HG03558 (cell line): ENCODE measurements at regions not wholly inside any gene's neighbourhood (a gene's known extent, or its start where the extent isn't known, plus 50 kb on each side); places are given as distances from the start of the nearest gene placed in this dataset.

Source experiments
- ATAC-seq: cut with Tn5 transposase; IDR thresholded peaks from one replicate; pipeline ENCODE4 v1.9.1; 2021; ENCODE audit warnings: moderate number of reproducible peaks; ENCODE audit not compliant: unreplicated experiment; ENCODE audit errors: extremely low read depth

DNA sequence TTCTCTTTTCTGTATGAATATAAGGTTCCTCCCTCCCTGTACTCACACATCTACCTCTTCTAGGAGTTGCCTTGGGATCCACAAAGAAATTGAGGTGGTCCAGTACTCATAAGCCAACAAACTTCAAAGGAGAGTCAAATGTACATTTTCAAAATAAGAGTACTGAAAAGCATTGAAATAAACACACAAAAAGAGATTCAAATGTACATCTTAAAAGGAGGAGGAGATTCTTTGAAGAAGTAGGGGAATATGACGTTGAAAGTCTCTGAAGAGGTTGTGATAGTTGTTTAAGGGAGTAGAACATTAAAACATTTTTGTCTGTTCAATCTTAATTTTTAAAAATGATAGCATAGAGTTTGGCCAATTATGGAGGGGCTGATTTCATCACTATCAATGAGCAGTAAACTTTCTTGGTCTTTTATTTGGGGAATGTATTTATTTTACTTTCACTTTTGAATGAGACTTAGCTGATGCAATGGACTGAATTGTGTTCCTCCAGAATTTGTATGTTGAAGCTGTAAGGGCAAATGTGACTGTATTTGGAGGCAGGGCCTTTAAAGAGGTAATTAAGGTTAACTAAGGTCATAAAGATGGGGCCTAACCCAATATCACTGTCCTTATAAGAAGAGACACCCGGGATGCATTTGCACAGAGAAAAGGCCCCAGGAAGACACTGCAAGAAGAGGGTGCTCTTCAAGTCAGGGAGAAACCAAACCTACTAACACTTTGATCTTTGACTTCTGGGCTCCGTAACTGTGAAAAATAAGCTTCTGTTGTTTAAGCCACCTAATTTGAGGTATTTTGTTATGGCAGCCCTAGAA lies 226.3 kb upstream of the PGRMC2 start:
- ATAC-seq: no peak

DNA sequence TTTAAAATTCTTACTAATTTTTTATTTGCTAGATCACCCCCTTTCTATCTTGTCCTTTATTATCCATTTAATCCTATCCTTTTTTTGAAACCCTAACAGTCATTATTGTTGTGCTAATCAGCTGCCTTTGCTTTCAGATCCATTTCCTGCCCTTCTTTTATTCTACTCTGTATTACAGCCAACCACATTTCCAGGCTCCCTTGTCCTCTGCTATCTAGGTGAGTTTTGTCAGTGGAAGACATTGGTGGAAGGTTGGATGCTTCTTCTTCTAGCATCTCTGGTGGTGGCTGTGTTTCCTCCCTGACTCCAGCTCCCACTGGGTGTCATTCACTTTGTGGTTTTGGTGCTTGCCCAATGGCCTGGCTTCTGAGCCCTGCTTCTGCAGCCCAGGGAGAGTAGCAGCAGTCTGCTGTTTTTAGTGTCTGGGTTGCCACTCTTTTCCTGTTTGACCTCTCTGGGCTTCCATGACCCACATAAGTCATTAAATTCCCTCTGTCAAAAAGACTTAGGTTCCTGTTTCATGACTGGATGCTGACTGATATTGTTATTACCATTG lies 225.2 kb upstream of the PGRMC2 start:
- ATAC-seq: no peak

DNA sequence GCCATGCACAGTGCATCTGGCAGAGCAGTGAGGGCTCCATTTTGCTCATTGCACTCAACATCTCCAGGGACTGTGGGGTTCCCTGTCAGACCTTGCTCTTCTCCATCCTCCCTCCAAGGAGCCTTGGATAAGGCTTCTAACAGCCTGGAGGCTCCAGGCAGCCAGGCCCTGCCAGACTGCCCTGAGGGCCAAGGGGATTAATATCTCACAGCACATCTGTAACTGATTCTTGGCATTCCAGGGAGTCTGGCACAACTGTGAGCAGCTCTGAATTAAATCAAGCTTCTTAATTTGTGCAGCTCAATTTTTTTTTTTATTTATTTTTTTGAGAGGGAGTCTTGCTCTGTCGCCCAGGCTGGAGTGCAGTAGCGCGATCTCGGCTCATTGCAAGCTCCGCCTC lies 224.5 kb upstream of the PGRMC2 start:
- ATAC-seq: no peak

GRCh38 chr4:128510850-128511249 lies 223.2 kb upstream of the PGRMC2 start:
- no peak for ATAC-seq

DNA sequence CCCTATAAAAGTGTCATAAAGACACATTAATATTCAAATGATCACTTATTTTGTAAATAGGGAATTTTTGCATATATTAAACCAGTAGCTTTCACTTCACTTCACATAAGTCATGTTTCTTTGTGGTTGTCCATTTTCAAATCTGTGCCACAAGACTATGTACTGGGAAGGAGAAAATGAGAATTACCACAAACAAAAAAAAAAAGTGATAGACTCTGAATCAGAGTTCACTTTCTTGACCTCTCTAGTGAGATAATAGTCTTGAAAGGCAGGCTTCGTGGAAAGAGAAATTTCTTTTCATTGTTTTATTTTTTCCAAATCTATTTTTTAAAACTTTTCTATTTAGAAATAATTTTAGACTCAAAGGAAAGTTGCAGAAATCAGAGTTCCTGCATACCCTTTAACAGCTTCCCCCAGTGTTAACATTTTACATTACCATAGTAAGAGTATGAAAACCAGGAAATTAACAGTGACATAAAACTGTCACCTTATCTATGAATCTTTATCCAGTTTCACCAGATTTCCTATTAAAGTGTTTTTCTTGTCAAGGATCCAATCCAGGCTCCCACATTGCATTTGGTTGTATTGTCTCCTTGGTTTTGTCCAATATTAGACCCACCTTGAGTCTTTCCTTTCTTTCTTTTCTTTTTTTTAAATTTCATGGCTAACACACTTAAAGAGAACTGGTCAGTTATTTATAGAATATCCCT lies 215.4 kb upstream of the PGRMC2 start:
- ATAC-seq: no peak

GRCh38 chr4:128501239-128501638 lies 213.6 kb upstream of the PGRMC2 start:
- no peak for ATAC-seq

- no peak for ATAC-seq
Observed at GRCh38 chr4:128488055-128488705, 200.6 kb upstream of the PGRMC2 start.

DNA sequence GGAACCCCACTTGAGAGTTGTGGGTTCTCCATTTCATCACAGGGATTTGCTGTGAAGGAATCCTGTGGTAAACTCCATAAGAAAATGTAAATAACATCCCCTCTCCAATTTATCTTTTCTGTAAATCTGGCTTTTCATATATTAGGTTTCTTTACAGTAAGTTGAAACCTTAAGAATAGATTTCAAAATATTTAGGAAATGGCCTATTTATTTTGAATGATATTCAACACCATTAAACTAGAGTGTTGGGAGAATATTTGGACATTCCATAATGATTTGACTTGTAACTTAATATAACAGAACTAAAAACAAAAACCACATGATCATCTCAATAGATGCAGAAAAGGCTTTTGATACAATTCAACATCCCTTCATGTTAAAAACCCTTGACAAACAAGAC lies 197.3 kb upstream of the PGRMC2 start:
- no peak for ATAC-seq

DNA sequence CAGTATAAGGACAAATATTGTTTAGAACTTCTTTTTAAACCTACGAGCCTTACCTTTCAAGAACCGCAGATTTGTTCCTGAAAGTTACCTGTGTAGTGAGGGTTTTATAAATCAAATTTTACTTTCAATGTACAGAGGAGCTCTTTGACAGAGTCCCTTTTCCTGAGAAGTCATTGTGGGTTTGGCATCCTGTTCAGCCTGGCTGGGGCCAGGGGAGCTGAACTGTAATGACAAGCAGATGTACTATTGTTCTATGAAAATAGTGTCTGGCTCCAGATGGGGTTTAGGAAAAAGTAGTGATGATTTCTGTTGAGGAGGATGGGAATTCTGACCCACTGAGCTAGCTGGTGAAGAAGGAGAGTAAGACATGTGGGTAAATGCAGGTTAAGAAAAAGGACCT lies 196.2 kb upstream of the PGRMC2 start:
- no peak for ATAC-seq

DNA sequence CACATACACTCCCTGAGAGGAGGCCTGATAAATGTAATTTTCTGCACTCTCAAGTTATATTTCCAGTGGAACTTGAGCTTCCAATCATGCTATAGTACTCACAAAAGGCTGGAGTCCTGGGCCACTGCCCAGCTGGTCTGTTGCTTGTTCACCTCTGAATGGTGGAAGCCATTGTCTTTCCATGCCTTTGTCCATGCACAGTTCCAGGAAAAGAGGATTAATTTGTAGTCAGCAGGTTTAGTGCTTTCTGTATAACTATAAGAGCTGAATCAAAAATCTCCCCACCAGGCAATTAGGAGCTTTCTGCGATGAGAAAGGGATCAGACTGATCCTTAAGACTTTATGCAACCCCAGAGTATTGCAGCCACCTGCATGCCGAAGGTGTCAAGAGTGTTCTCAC lies 195.4 kb upstream of the PGRMC2 start:
- ATAC-seq: no peak

GRCh38 chr4:128481752-128482480 lies 194.3 kb upstream of the PGRMC2 start:
- ATAC-seq: no peak

DNA sequence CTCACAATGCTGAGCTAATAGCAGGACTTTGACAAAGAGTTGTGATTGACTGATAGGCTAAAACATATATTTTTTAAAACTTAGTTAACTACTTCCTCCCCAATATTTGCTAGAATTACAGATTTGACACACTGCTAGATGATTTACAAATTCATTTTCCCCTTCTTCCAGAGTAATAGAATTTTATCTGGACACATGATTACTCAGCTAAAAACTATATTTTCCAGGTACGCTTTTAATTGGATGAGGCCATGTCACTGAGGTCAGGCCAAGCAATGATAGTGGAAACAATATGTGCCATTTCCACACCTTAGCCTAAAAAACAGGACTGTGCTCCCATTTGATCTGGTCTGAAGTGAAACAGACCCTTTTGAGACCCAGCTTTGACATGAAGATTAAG lies 193.3 kb upstream of the PGRMC2 start:
- ATAC-seq: no peak

GRCh38 chr4:128477540-128477939 lies 189.9 kb upstream of the PGRMC2 start:
- no peak for ATAC-seq

- no peak for ATAC-seq
Observed at GRCh38 chr4:128475597-128475996, 188.0 kb upstream of the PGRMC2 start.

- ATAC-seq: no peak
Observed at GRCh38 chr4:128471576-128471975, 184.0 kb upstream of the PGRMC2 start.

GRCh38 chr4:128470492-128471053 lies 183.0 kb upstream of the PGRMC2 start:
- ATAC-seq: no peak

GRCh38 chr4:128468123-128468989 lies 180.7 kb upstream of the PGRMC2 start:
- ATAC-seq: no peak

DNA sequence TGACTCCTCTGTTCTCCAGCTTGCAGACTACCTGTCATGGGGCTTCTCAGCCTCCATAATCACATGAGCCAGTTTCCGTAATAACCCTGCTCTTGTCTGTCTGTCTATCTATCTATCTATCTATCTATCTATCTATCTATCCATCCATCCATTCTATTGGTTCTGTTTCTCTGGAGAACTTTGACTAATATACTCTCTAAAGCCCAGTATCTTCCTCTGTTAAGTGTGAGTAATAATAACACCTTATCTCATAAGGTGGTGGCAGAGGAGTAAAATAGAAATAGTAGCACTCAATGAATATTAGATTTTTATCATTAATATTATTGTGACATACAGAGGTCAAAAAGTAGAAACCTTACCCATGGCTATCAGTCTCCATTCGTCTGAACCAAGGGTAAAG lies 177.9 kb upstream of the PGRMC2 start:
- ATAC-seq: no peak

- ATAC-seq: no peak
Observed at GRCh38 chr4:128463006-128463405, 175.4 kb upstream of the PGRMC2 start.
